PC-3 (cell line): ENCODE measurements at regions not wholly inside any gene's neighbourhood (a gene's known extent, or its start where the extent isn't known, plus 50 kb on each side); places are given as distances from the start of the nearest gene placed in this dataset.
A peak's percentile ranks its signal among the peaks of the same experiment; 100 is the strongest.

ENCODE experiments used
- ATAC-seq: fragments of 200-7000 bp; cut with Tn5 transposase; 2 replicates; pipeline ENCODE4 v1.9.1; 2020; ENCODE audit warnings: mild to moderate bottlenecking, moderate library complexity
- BruUV-seq: library from RNA; stranded (reverse); fragments of 400-500 nt; replicated peaks from 2 replicates; lab custom pipeline; 2021; lab: Mats Ljungman, UMichigan
- CTCF ChIA-PET: fragments of 300-600 bp; sonication (Branson Sonifier 250); formaldehyde crosslinking; loops from one replicate; lab custom pipeline; 2022; ENCODE audit warnings: antibody characterized with exemption; lab: Charles Lee
- POLR2A ChIA-PET: fragments of 300-600 bp; sonication (Branson Sonifier 250); formaldehyde crosslinking; loops from one replicate; lab custom pipeline; 2022; ENCODE audit warnings: antibody characterized with exemption; ENCODE audit not compliant: unreplicated experiment; lab: Charles Lee
- DNase-seq: peaks from one replicate; pipeline ENCODE4 v3.0.0-alpha.2; 2015
- H2AFZ ChIP-seq: fragments of 300-600 bp; sonication (generic); 2 replicates; pipeline ENCODE4 v1.6.0; 2016; ENCODE audit warnings: antibody characterized with exemption, low read length
- H3F3A ChIP-seq: fragments of 300-600 bp; sonication (generic); one replicate; pipeline ENCODE4 v1.6.0; 2017; ENCODE audit warnings: antibody characterized with exemption, low read length, control low read depth, mild to moderate bottlenecking; ENCODE audit not compliant: unreplicated experiment
- H3K27ac ChIP-seq: fragments of 300-600 bp; sonication (generic); 2 replicates; pipeline ENCODE4 v1.5.1; 2016; ENCODE audit warnings: mild to moderate bottlenecking, low read length
- H3K27me3 ChIP-seq: fragments of 300-600 bp; sonication (generic); 2 replicates; pipeline ENCODE4 v1.6.1; 2016; ENCODE audit warnings: low read length, mixed read lengths
- H3K36me3 ChIP-seq: fragments of 300-600 bp; sonication (generic); 2 replicates; pipeline ENCODE4 v1.6.1; 2016; ENCODE audit warnings: low read depth, mixed run types, low read length, mixed read lengths
- H3K4me1 ChIP-seq: fragments of 300-600 bp; sonication (generic); 2 replicates; pipeline ENCODE4 v1.5.1; 2016; ENCODE audit warnings: low read length; ENCODE audit not compliant: insufficient read depth
- H3K4me2 ChIP-seq: fragments of 300-600 bp; sonication (generic); 2 replicates; pipeline ENCODE4 v1.6.0; 2016; ENCODE audit warnings: low read length
- H3K4me3 ChIP-seq: fragments of 300-600 bp; sonication (generic); 2 replicates; pipeline ENCODE4 v1.5.1; 2016; ENCODE audit warnings: mild to moderate bottlenecking, low read length, mixed read lengths
- H3K79me2 ChIP-seq: fragments of 300-600 bp; sonication (generic); 2 replicates; pipeline ENCODE4 v1.6.1; 2017; ENCODE audit warnings: low read length, mixed read lengths
- H3K9ac ChIP-seq: fragments of 300-600 bp; sonication (generic); 2 replicates; pipeline ENCODE4 v1.6.0; 2016; ENCODE audit warnings: mild to moderate bottlenecking, low read length
- H3K9me2 ChIP-seq: fragments of 300-600 bp; sonication (generic); replicated peaks from 2 replicates; pipeline ENCODE4 v1.6.1; 2016; ENCODE audit warnings: mixed run types, low read length, mixed read lengths
- H3K9me3 ChIP-seq: fragments of 300-600 bp; sonication (generic); 2 replicates; pipeline ENCODE4 v1.6.1; 2016; ENCODE audit warnings: low read length, mixed read lengths
- H4K20me1 ChIP-seq: fragments of 300-600 bp; sonication (generic); 2 replicates; pipeline ENCODE4 v1.6.1; 2016; ENCODE audit warnings: low read length, mixed read lengths
- CTCF ChIP-seq: fragments of 300-600 bp; sonication (generic); conservative IDR thresholded peaks from 2 replicates; pipeline ENCODE4 v1.5.1; 2017; ENCODE audit warnings: antibody characterized with exemption, low read depth, mild to moderate bottlenecking, low read length
- EZH2 ChIP-seq: fragments of 300-600 bp; sonication (generic); IDR thresholded peaks from one replicate; pipeline ENCODE4 v1.6.1; 2017; ENCODE audit warnings: antibody characterized with exemption, mild to moderate bottlenecking, low read length; ENCODE audit not compliant: unreplicated experiment
- EZH2phosphoT487 ChIP-seq: fragments of 300-600 bp; sonication (generic); IDR thresholded peaks from 2 replicates; pipeline ENCODE4 v1.6.1; 2018; ENCODE audit warnings: mild to moderate bottlenecking, antibody characterized with exemption, low read length, borderline replicate concordance
- intact Hi-C: fragments of 100-400 bp; cut with micrococcal nuclease; formaldehyde crosslinking; loops from 2 replicates; pipeline ENCODE4 v1.9.0; 2023

DNA sequence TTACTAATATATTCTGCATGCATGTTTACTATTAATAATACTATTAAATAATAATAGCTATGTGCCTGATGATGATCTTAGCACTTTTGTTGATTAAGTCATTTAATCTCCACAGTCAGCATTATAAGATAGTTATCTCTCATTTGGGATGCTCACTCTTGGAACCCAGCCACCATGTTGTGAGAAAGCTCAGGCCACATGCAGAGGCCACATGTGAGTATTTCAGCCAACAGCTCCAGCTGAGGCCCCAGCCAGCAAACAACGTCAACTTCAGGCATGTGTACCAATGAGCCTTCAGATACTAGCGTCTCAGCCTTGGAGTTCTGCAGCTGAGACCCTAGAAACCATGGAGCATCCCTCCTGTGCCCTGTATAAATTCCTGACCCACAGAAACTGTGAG is 798.1 kb upstream of the LRRC4C start:
- Histone ChIP-seq H3K9me3 (0 out of 2 replicates have a peak, but pooled peaks cover 4% of the 10 kb centered on the region), H3F3A (no peaks in the 10 kb centered on the region), H3K27me3 (no peaks in the 10 kb centered on the region), H3K36me3 (no peaks in the 10 kb centered on the region), H4K20me1 (no peaks in the 10 kb centered on the region), H3K4me3 (no peak overlapping the region), H3K4me2 (no peak overlapping the region), H3K9ac (no peak overlapping the region), H3K27ac (no peak overlapping the region), H3K9me2 (no peaks in the 10 kb centered on the region), H2AFZ (no peak overlapping the region), H3K79me2 (no peaks in the 10 kb centered on the region), H3K4me1 (no peaks in the 10 kb centered on the region)
- DNase-seq (no peak), ATAC-seq (no peak)
- ChIA-PET CTCF (no interaction called here), POLR2A (no interaction called here)
- TF ChIP-seq EZH2phosphoT487: no peak
- no peak for TF ChIP-seq EZH2
- TF ChIP-seq CTCF: no peak
- intact Hi-C loops: no loop called here
- no TSS peak for BruUV-seq

DNA sequence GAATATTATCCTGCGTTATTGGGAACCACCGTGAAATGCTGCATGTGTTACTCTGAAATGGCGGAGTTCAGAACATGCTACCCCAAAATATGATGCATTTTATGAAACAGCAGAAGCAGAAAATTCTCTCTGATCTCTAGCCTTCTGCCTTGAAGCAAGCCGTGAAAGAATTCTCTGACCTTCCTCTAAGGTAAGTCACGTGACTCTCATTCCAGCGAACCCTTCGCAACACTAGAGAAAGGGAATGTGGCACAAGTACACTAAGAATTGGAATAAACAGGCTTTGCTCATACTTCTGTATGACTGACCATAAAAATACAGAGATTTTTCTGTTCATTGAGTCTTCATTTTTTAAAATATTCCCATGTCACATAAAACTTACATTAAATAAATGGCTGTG is 805.6 kb upstream of the LRRC4C start:
- Histone ChIP-seq H3K27me3 (no peaks in the 10 kb centered on the region), H3K27ac (no peak overlapping the region), H3K4me1 (no peaks in the 10 kb centered on the region), H3K4me2 (no peak overlapping the region), H3K79me2 (no peaks in the 10 kb centered on the region), H4K20me1 (no peaks in the 10 kb centered on the region), H3K36me3 (no peaks in the 10 kb centered on the region), H3F3A (no peaks in the 10 kb centered on the region), H3K9ac (no peak overlapping the region), H3K9me2 (no peaks in the 10 kb centered on the region), H3K9me3 (no peaks in the 10 kb centered on the region), H3K4me3 (no peak overlapping the region), H2AFZ (no peak overlapping the region)
- POLR2A ChIA-PET: no interaction called here
- intact Hi-C loops: no loop called here
- ATAC-seq: no peak
- no peak for DNase-seq
- CTCF ChIA-PET: no interaction called here
- no TSS peak for BruUV-seq
- TF ChIP-seq CTCF: no peak
- TF ChIP-seq EZH2phosphoT487: no peak
- no peak for TF ChIP-seq EZH2

- ATAC-seq: no peak
- POLR2A ChIA-PET: no interaction called here
Measured at GRCh38 chr11:42271306-42271705, 811.9 kb upstream of the LRRC4C start.

More at GRCh38 chr11:42271306-42271705, 811.9 kb upstream of the LRRC4C start:
- Histone ChIP-seq H2AFZ (peak overlapping the region; percentile 55; the same call in 1 of the 2 replicates), H3K9me2 (no peaks in the 10 kb centered on the region), H3K36me3 (no peaks in the 10 kb centered on the region), H3K27me3 (no peaks in the 10 kb centered on the region), H3K27ac (peak overlapping the region; percentile 44), H3F3A (no peaks in the 10 kb centered on the region), H4K20me1 (no peaks in the 10 kb centered on the region), H3K9ac (no peak overlapping the region), H3K9me3 (peaks cover 11% of the 10 kb centered on the region; the same call in 1 of the 2 replicates), H3K4me3 (no peak overlapping the region), H3K79me2 (no peaks in the 10 kb centered on the region), H3K4me2 (peak overlapping the region; percentile 22), H3K4me1 (0 out of 2 replicates have a peak, but pooled peaks cover 3% of the 10 kb centered on the region)
- DNase-seq: peak; percentile 31
- CTCF ChIA-PET: no interaction called here
- intact Hi-C loops: no loop called here
- no TSS peak for BruUV-seq
- TF ChIP-seq EZH2phosphoT487: no peak
- TF ChIP-seq CTCF: no peak
- TF ChIP-seq EZH2: no peak
